Spleen (tissue), 11 donors: ENCODE measurements at regions not wholly inside any gene's neighbourhood (a gene's known extent, or its start where the extent isn't known, plus 50 kb on each side); places are given as distances from the start of the nearest gene placed in this dataset.

Experiments
- DNase-seq: peaks from one replicate; pipeline ENCODE4 v3.0.0-alpha.2; 2020
- H3K27ac ChIP-seq, 8 donors: fragments of 200-600 bp; sonication (generic) in 7 of 8; 1 replicate in 4 of 8; 2 replicates in 4 of 8; pipeline versions ENCODE4 v1.5.0 to v1.8.0; 2016 to 2021; ENCODE audit warnings: inconsistent platforms in 4 of 8, mild to moderate bottlenecking in 4 of 8, moderate library complexity in 1 of 8
- H3K27me3 ChIP-seq, 7 donors: fragments of 200-600 bp; sonication (generic) in 6 of 7; replicated peaks in 1 of 7; 1 replicate in 4 of 7; 2 replicates in 3 of 7; pipeline versions ENCODE4 v1.5.0 to v1.8.0; 2016 to 2021; ENCODE audit warnings: inconsistent platforms in 3 of 7, mild to moderate bottlenecking in 1 of 7
- H3K36me3 ChIP-seq, 6 donors: fragments of 200-600 bp; sonication (generic) in 5 of 6; 1 replicate in 4 of 6; 2 replicates in 2 of 6; pipeline versions ENCODE4 v1.5.0 to v1.8.0; 2016 to 2021; ENCODE audit warnings: inconsistent platforms in 2 of 6
- H3K4me1 ChIP-seq, 6 donors: fragments of 200-600 bp; sonication (generic) in 5 of 6; 1 replicate in 3 of 6; 2 replicates in 3 of 6; pipeline versions ENCODE4 v1.5.0 to v1.8.0; 2016 to 2021; ENCODE audit warnings: inconsistent platforms in 3 of 6
- H3K4me3 ChIP-seq, 8 donors: fragments of 200-600 bp; sonication (generic) in 7 of 8; 1 replicate in 4 of 8; 2 replicates in 4 of 8; pipeline versions ENCODE4 v1.5.0 to v1.8.0; 2016 to 2021; ENCODE audit warnings: inconsistent platforms in 4 of 8, mild to moderate bottlenecking in 4 of 8, moderate library complexity in 2 of 8
- H3K9me3 ChIP-seq, 8 donors: fragments of 200-600 bp; sonication (generic) in 7 of 8; 1 replicate in 4 of 8; 2 replicates in 4 of 8; pipeline versions ENCODE4 v1.5.0 to v1.8.0; 2016 to 2021; ENCODE audit warnings: inconsistent platforms in 4 of 8
- CTCF ChIP-seq, 11 experiments: fragments of 200-600 bp in 7 of 11; fragments of 450-650 bp in 4 of 11; sonication (generic) in 4 of 11; IDR thresholded peaks in 8 of 11; conservative IDR thresholded peaks in 3 of 11; 1 replicate in 7 of 11; 2 replicates in 4 of 11; pipeline versions ENCODE4 v1.4.0 to v1.8.0; 2016 to 2021; ENCODE audit warnings: antibody characterized with exemption in 11 of 11, inconsistent platforms in 4 of 11, mild to moderate bottlenecking in 1 of 11
- POLR2A ChIP-seq, 3 donors: fragments of 450-650 bp; IDR thresholded peaks; one replicate each; pipeline ENCODE4 v1.5.1; 2017; ENCODE audit warnings: antibody characterized with exemption in 3 of 3, mild to moderate bottlenecking in 1 of 3
- POLR2AphosphoS5 ChIP-seq, 3 donors: sonication (generic); formaldehyde crosslinking; IDR thresholded peaks; one replicate each; pipeline ENCODE4 v1.5.1; 2017; ENCODE audit warnings: antibody characterized with exemption in 3 of 3
- WGBS, 5 donors: extraction: QIAGEN DNeasy Blood & Tissue Kit in 3 of 5; methylation state at CpG; one replicate each; pipeline versions ENCODE4 v1.1.5 to v1.1.7; 2013 to 2018; 5-methylcytosine and 5-hydroxymethylcytosine counted together
- intact Hi-C: fragments of 100-400 bp; cut with DNase I; formaldehyde crosslinking; loops from one replicate; pipeline ENCODE4 v1.15.0; 2023; ENCODE audit warnings: low total_unique reads
- donor health status: healthy with polysubstance abuse.
- donor health status: DM: no; HTN: no; CAD: no; lungs with moderate emphysema.
- donor health status: DM: no; HTN: no; CAD: no.
- donor health status: Bipolar disorder and iron deficiency.
- donor health status: healthy.
- donor health status: DM: no; HTN: no; CAD: no.
- donor health status: DM: yes; HTN: yes; CAD: no.

DNA sequence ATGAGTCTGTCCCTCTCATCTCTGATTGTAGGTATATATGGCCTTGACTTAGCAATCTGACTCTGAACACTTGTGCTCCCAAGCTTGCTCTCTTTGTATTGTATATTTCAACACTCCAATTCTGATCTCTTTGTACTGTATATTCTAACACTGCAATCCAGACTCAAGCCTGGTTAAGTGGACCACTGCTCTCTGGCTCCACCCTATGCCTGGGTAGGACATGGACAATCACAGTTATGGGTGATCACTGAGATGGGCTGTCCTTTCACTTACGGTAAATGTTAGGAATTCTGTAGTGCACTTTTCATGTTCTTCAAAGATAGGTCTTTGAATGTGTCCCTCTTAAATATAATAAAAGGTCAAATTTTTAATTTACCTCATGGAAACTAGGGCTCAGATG, 165.1 kb downstream of the TLR4 start:
- intact Hi-C loops: no loop called here
- WGBS, 5 donors: 90 to 100% (median 95%) methylated on average over 1 of the region's 1 CpG
- no peak for DNase-seq
- Histone ChIP-seq H3K4me1 (no peaks in the 10 kb centered on the region), H3K9me3 (no peaks in the 10 kb centered on the region), H3K4me3 (no peak overlapping the region), H3K36me3 (no peaks in the 10 kb centered on the region), H3K27me3 (no peaks in the 10 kb centered on the region), H3K27ac (no peak overlapping the region)
- TF ChIP-seq CTCF (IDR thresholded peaks at IDR 0.05 in 8 of 11, conservative IDR thresholded peaks at IDR 0.05 in 3 of 11) (no peak), POLR2A (IDR thresholded peaks at IDR 0.05) (no peak), POLR2AphosphoS5 (IDR thresholded peaks at IDR 0.05) (no peak)

- Histone ChIP-seq H3K27me3 (no peaks in the 10 kb centered on the region), H3K4me3 (no peak overlapping the region), H3K27ac (no peak overlapping the region), H3K36me3 (no peaks in the 10 kb centered on the region), H3K9me3 (no peaks in the 10 kb centered on the region), H3K4me1 (no peaks in the 10 kb centered on the region)
- no peak for DNase-seq
- TF ChIP-seq POLR2A (IDR thresholded peaks at IDR 0.05) (no peak), CTCF (IDR thresholded peaks at IDR 0.05 in 8 of 11, conservative IDR thresholded peaks at IDR 0.05 in 3 of 11) (no peak), POLR2AphosphoS5 (IDR thresholded peaks at IDR 0.05) (no peak)
- intact Hi-C loops: no loop called here
Observed at GRCh38 chr9:117869712-117870111, 165.5 kb downstream of the TLR4 start.

- no peaks in the 10 kb centered on the region for H3K9me3 ChIP-seq
- TF ChIP-seq POLR2AphosphoS5 (IDR thresholded peaks at IDR 0.05) (no peak), CTCF (IDR thresholded peaks at IDR 0.05 in 8 of 11, conservative IDR thresholded peaks at IDR 0.05 in 3 of 11) (no peak), POLR2A (IDR thresholded peaks at IDR 0.05) (no peak)
- no peaks in the 10 kb centered on the region for H3K36me3 ChIP-seq
- H3K27me3 ChIP-seq: no peaks in the 10 kb centered on the region
- no peaks in the 10 kb centered on the region for H3K4me1 ChIP-seq
- intact Hi-C loops: no loop called here
- 64 to 68% (median 67%) methylated on average over 5 of the region's 5 CpGs for WGBS, 5 donors
- DNase-seq: no peak
- H3K27ac ChIP-seq: no peak overlapping the region
- H3K4me3 ChIP-seq: no peak overlapping the region
Observed at GRCh38 chr9:117873664-117874063, 169.5 kb downstream of the TLR4 start.

DNA sequence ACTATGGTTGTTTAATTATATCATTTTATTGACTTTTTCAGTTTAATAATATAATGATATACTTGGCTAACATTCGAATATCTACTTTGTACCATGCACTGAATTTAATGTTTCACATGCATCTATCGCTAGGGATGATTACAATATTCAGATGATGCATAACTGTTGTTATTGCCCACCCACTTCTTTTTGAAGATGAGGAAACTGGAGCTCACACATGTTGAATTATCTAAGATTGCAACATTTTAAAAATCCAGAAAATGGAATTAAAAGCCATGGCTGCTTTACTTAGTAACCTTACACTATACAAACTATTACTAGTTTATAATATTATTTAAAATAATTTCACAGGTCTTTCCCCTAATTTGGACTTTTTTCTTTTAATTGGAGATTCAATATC, 171.7 kb downstream of the TLR4 start:
- H3K27me3 ChIP-seq: no peaks in the 10 kb centered on the region
- intact Hi-C loops: no loop called here
- TF ChIP-seq POLR2AphosphoS5 (IDR thresholded peaks at IDR 0.05): no peak
- no peak for TF ChIP-seq POLR2A (IDR thresholded peaks at IDR 0.05)
- no peak for TF ChIP-seq CTCF (IDR thresholded peaks at IDR 0.05 in 8 of 11, conservative IDR thresholded peaks at IDR 0.05 in 3 of 11)
- H3K9me3 ChIP-seq: no peaks in the 10 kb centered on the region
- DNase-seq: no peak
- no peak overlapping the region for H3K27ac ChIP-seq
- no peak overlapping the region for H3K4me3 ChIP-seq
- 80 to 87% (median 84%) methylated on average over 2 of the region's 2 CpGs for WGBS, 5 donors
- H3K36me3 ChIP-seq: no peaks in the 10 kb centered on the region
- H3K4me1 ChIP-seq: no peaks in the 10 kb centered on the region
